Kidney (tissue), 13 donors: ENCODE measurements at regions not wholly inside any gene's neighbourhood (a gene's known extent, or its start where the extent isn't known, plus 50 kb on each side); places are given as distances from the start of the nearest gene placed in this dataset.
"Not testable (repeated sequence)": the region's sequence is repeated elsewhere in the genome, so short reads cannot be mapped to it uniquely, and the experiment has no call there.

Experiments
- DNase-seq, 5 donors: peaks; one replicate each; pipeline ENCODE4 v3.0.0-alpha.2; 2013 to 2020
- FAIRE-seq: peaks from 2 replicates; lab custom pipeline; 2012; peaks lifted over from hg19 to GRCh38; lab: Jason Lieb, UNC
- H3K27ac ChIP-seq, 2 donors: one replicate each; pipeline ENCODE4 v1.7.0; 2013; ENCODE audit warnings: low read depth in 2 of 2, low read length in 2 of 2, inconsistent platforms in 1 of 2
- H3K27me3 ChIP-seq: one replicate; pipeline ENCODE4 v1.7.1; 2013; ENCODE audit warnings: low read length, inconsistent platforms; ENCODE audit not compliant: control insufficient read depth, insufficient read depth
- H3K36me3 ChIP-seq, 3 donors: one replicate each; pipeline versions ENCODE4 v1.7.0 to v1.7.1; 2013; ENCODE audit warnings: low read length in 3 of 3, control low read depth in 1 of 3, inconsistent platforms in 1 of 3; ENCODE audit not compliant: insufficient read depth in 3 of 3, control insufficient read depth in 2 of 3
- H3K4me1 ChIP-seq, 3 donors: one replicate each; pipeline versions ENCODE4 v1.7.0 to v1.7.1; 2013; ENCODE audit warnings: low read length in 3 of 3, inconsistent platforms in 1 of 3, low read depth in 1 of 3; ENCODE audit not compliant: control insufficient read depth in 2 of 3, insufficient read depth in 2 of 3
- H3K4me3 ChIP-seq, 3 donors: one replicate each; pipeline versions ENCODE4 v1.7.0 to v1.8.1; 2013; ENCODE audit warnings: low read length in 3 of 3, control low read depth in 1 of 3, inconsistent platforms in 1 of 3
- H3K9ac ChIP-seq, 3 donors: one replicate each; pipeline versions ENCODE4 v1.7.0 to v1.7.1; 2013; ENCODE audit warnings: low read length in 3 of 3, control low read depth in 1 of 3, inconsistent platforms in 1 of 3
- H3K9me3 ChIP-seq, 3 donors: one replicate each; pipeline versions ENCODE4 v1.7.0 to v1.7.1; 2013; ENCODE audit warnings: low read length in 3 of 3, control low read depth in 1 of 3, inconsistent platforms in 1 of 3; ENCODE audit not compliant: control insufficient read depth in 2 of 3, insufficient read depth in 1 of 3
- CTCF ChIP-seq: IDR thresholded peaks from 3 replicates; pipeline ENCODE4 v1.5.1; 2012; ENCODE audit warnings: mild to moderate bottlenecking, moderate library complexity, borderline replicate concordance; ENCODE audit not compliant: insufficient read depth; ENCODE audit errors: extremely low read depth
- intact Hi-C: fragments of 100-400 bp; cut with DNase I; formaldehyde crosslinking; loops from one replicate; pipeline ENCODE4 v1.11.1; 2022
- donor health status: control.
- donor health status: control.
- donor health status: control.
- donor health status: control.
- donor health status: control.
- donor health status: DM: yes; HTN: yes; CAD: no.
- donor health status: Normal renal cell carcinoma (clear cell type).

DNA sequence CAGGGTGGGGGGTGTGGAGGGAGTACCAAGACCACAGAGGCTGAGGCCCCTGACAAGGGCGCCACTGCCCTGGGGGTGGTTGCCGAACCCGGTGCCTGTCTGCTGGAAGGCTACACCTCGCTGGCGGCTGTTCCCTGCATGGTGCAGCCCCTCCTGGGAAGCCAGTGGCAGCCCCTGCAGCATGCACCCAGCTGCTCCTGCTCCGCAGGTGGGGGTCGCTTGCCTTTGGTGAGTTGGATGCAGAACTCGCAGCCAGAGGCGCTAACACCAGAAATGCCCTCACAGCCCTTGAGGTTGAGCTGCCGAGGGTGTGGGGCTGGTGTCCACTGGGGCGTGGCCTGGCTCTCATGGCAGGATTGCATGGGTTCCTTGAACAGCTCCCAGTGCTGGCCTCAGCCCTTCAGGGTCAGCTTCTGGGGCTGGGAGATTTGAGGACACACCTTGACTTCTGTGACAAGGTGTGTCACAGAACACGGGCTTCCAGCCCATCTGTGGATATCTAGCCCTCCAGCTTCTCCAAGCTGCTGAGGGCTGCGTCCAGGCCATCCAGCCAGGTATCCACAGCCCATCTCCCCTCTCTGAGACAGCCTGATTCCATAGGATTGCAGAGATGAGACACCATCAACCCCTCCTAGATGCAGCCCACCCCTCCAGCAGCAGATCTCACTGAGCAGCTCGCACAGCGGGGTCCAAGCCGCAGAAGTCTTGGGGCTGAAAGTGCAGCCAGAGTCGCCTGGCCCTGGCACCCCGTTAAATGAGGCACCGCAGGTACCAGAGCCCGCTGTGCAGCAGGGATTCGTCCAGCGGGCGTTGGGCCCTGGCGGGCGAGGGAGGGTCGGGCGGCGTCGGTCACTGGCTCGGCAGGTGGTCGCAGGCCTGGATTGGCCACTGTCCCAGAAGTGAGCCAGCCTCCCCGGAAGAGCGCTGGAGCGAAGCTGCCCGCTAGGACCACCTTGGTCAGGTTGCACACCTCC lies 586.3 kb downstream of the KCNJ18 start:
- TF ChIP-seq CTCF = no peak
- no peak overlapping the region for H3K9ac ChIP-seq
- H3K36me3 ChIP-seq = no peaks in the 10 kb centered on the region
- H3K9me3 ChIP-seq = no peaks in the 10 kb centered on the region
- H3K4me3 ChIP-seq = no peak overlapping the region
- FAIRE-seq (no peak), DNase-seq (peak in 1 of 5 donors; percentile 66)
- H3K27me3 ChIP-seq = no peaks in the 10 kb centered on the region
- intact Hi-C loops = no loop called here
- H3K27ac ChIP-seq = no peak overlapping the region
- H3K4me1 ChIP-seq = no peaks in the 10 kb centered on the region

DNA sequence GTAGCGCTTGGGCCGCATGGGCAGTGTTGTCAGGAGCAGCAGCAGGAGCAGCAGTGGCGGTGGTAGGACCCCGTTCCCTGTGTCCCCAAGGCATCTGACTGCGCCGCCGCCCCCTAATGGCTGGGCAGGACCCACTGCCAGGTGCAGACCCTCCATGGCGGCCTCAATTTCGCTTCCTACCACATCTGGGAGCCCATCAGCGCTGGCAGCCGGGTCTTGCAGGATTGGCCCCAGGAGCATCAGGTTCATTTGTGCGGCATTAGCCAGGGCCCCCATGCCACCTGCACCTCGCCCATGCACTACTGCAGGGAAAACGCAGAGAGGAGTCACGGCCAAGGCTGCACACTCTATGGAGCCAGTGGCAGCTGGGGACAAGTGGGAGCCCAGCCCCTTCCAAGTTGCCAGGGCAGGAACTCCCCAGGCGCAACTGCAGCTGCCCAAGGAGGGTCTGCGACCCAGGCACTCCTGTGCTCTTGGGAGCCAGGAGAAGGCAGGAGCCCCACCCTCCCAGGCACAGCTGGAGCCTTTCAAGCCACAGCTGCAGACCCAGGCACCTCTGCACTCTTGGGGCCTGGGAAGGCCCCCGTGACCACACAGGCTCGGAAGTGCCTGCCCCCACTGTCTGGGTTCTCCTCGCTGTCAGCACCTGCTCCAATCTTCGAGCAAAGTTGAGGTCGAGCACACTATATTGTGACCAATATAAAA lies 594.2 kb downstream of the KCNJ18 start:
- FAIRE-seq = no peak
- H3K9me3 ChIP-seq = no peaks in the 10 kb centered on the region
- no peak for TF ChIP-seq CTCF
- H3K4me1 ChIP-seq = no peaks in the 10 kb centered on the region
- no peak overlapping the region for H3K27ac ChIP-seq
- intact Hi-C loops = no loop called here
- no peaks in the 10 kb centered on the region for H3K36me3 ChIP-seq
- H3K27me3 ChIP-seq = no peaks in the 10 kb centered on the region
- no peak overlapping the region for H3K4me3 ChIP-seq
- H3K9ac ChIP-seq = no peak overlapping the region
- DNase-seq = no peak

- H3K4me3 ChIP-seq, H3K9ac ChIP-seq, intact Hi-C loops, H3K27me3 ChIP-seq, H3K9me3 ChIP-seq, FAIRE-seq, H3K36me3 ChIP-seq, DNase-seq, H3K27ac ChIP-seq, H3K4me1 ChIP-seq: not testable (repeated sequence)
These were observed 606.2 kb downstream of the KCNJ18 start for GRCh38 chr17:22298484-22298951.

- H3K4me3 ChIP-seq = no peak overlapping the region
- no peak for DNase-seq
- H3K4me1 ChIP-seq = no peaks in the 10 kb centered on the region
- H3K9ac ChIP-seq = no peak overlapping the region
- H3K9me3 ChIP-seq = peaks cover 0 to 6% (median 3%) of the 10 kb centered on the region in 3 donors
- no peak overlapping the region for H3K27ac ChIP-seq
- no peak for TF ChIP-seq CTCF
- intact Hi-C loops = no loop called here
- FAIRE-seq = no peak
- no peaks in the 10 kb centered on the region for H3K27me3 ChIP-seq
- no peaks in the 10 kb centered on the region for H3K36me3 ChIP-seq
These were observed 607.9 kb downstream of the KCNJ18 start for GRCh38 chr17:22300177-22300576.
